Muscle of back (tissue), 3 donors: ENCODE measurements at regions not wholly inside any gene's neighbourhood (a gene's known extent, or its start where the extent isn't known, plus 50 kb on each side); places are given as distances from the start of the nearest gene placed in this dataset.
A peak's percentile ranks its signal among the peaks of the same experiment; 100 is the strongest.

ENCODE experiments used
- DNase-seq, 3 donors: peaks; one replicate each; pipeline versions ENCODE4 v3.0.0 to v3.0.0-alpha.2; 2013

DNA sequence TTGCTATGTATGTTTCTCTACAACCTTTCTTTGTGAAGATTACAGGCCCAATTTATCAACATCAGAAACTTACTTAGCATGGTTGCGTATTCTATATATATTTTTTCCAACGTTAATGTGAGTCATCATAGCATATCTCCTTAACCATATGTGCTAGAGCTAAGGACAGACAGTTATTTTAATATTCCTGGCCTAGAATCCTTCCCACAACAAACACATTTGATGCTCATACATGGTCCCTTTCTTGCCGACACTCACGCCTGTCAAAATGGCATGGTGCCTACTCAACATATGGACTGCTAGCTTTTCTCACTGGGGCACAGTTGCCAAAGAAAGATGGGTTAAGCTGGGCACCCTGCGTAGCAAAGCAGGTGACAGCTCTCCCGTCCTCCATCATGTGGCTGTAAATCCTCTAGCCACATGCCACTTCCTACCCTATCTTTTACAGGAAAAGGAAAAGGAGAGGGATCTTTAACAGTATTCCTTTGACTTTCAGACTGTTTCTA is 75.2 kb upstream of the GALNT5 start:
- DNase-seq: no peak

GRCh38 chr2:157182834-157183396 is 74.6 kb upstream of the GALNT5 start:
- peak in 1 of 3 donors; percentile 49 for DNase-seq

GRCh38 chr2:157184161-157184895 is 73.2 kb upstream of the GALNT5 start:
- no peak for DNase-seq

DNA sequence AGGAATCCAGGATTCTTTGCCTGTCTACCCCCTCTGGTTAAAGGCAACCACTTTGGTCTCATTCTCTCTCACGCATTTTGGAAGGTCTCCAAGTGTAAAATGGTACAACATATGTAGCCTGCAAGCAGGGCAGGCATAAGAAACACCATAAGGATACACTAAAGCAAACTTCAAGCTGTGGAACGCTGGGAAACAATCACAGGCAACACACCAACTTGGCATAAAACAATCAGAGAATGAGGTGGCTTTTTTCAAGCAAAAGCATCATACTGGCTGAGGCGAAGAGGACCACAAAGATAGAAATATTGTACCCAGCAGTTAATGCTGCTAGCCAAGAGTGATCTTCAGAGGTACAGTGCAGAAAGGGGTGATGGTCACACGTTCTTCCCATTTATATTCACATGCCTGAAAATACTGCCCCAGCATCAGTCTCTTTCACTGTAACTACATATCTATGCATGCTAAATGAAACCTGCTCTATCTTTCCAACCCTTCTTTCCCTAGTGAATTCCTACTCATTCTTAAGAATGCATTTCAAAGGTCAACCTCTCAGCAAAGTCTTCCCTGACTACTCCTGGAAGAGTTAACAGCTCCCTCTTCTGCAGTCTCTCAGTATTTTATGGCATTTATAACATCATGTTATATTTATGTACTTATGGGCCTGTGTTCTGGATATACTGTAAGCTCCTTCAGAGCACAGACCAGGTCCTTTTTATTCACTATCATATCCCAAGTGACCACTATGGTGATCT is 71.9 kb upstream of the GALNT5 start:
- DNase-seq: no peak

GRCh38 chr2:157190151-157190550 is 67.4 kb upstream of the GALNT5 start:
- DNase-seq: peak in 1 of 3 donors; percentile 69

DNA sequence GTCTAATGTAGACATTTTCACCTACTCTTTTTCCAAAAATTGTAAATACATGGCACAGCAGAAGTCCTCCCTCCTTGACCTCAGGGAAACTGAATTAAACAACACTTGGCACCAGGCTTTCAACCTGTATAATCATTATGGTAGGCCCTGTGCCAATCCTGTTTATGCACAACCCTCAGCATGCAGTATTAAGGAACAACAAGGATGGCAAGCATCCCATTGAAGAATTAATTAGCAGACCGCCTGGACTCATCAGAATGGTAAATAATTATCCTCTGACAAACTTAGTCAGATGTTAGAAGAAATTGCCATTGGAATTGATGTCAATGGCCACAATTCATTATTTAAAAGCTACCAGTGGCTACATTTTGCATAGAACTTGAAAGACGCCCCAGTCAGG is 66.3 kb upstream of the GALNT5 start:
- no peak for DNase-seq

GRCh38 chr2:157192445-157193423 is 64.8 kb upstream of the GALNT5 start:
- no peak for DNase-seq

DNA sequence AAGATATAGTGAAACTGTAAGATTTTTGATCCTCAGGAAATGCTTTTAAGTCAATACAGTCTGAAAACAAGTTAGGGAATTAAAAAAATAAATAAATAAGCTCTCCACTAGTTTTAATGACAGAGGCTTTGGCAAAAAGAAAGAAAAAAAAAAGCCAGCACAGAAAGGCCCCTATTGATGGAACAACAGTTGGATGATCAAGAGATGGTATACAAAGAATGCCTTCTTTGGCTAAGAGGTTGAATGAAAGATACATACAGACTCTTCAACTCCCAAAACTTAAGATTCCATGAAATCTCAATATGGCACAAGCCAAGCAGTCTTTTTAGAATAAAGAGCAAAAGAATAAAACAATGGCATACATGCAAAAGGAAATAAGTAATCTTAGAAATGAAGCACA is 64.0 kb upstream of the GALNT5 start:
- DNase-seq: no peak

DNA sequence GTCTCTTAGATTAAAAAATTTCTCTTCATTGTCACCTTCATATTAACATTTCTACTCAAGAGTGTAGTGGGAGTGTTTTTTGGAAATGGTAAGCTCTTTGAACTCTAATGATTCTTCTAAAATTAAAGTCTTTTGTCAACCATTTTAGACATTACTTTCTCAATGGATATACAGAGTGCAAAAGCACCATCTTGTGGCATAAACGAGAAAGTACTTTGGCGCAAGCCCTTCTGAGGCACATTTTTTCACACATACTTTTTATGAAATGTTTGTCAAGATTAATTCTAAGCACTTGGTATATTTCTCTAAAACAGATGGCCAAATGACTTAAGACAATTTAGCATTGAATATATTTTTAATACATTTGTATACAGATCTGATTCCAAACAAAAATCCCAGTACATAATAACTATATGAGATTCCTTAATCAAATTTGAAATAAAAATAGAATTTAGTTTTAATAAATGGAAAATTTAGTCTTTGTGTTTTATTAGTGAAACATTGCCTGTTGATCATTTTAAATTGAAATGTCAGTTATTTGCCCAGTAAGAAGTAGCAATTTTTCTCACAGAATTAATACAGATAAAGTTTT is 63.3 kb upstream of the GALNT5 start:
- peak; percentile 40 to 56 (median 53) for DNase-seq

DNA sequence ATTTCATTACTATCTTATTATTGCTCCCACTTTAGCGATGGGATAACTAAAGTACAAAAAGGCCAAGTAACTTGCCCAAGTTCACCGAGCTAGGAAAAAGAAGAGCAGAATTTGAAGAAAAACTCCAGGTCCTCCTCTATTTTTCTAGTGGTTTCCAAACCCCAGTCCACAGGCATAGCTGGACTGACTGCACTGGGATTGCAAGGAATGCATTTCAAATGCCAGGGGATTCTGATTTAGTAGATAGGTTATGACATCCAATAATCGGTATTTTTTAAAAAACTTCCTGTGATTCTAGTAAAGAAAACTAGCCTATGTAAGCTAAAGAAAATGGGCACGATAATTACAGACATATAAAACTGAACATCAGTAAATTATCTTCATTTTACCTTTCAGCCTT is 62.7 kb upstream of the GALNT5 start:
- DNase-seq: no peak

- no peak for DNase-seq
These were observed 60.5 kb upstream of the GALNT5 start for GRCh38 chr2:157196956-157197355.

GRCh38 chr2:157197848-157198247 is 59.7 kb upstream of the GALNT5 start:
- no peak for DNase-seq

DNA sequence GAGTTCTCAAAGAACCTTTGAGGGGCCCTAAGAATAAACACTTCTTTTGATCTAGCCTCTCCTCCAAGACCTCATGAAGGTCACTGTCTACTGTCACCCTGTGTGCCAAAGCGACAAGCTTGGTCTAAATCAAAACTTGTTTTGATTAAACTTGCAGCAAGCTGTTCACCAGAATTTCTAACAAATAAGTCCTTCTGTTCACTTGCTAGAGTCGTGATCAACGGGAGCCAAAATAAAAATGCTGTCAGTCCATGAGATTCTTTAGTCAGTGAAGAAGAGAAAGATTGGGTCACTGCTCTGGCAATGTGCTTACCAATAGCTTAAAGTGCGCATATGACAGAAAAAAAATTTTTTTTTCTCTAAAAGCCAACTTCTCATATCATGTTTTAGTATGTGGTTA is 53.9 kb upstream of the GALNT5 start:
- DNase-seq: no peak

DNA sequence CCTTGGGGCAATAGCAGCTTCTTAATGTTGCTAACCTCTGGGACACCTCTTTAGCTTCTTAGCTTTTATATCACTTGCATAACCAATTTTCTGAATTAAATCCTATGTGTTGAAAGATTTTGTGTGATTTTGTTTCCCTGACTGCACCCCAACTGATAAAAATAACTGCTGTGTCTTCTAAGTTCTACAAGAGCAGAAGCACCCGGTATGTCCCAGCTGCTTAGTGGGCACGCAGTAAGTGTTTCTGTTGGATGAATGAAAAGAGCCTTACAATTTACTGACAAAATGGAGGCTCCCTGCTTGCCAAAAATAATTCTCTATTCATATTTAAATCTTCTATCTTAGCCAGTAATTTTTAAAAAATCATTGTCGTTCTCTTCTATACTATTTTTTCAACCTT is 53.1 kb upstream of the GALNT5 start:
- no peak for DNase-seq

GRCh38 chr2:157206916-157207315 is 50.6 kb upstream of the GALNT5 start:
- DNase-seq: no peak
